ENCODE measurements at regions not wholly inside any gene's neighbourhood (a gene's known extent, or its start where the extent isn't known, plus 50 kb on each side); places are given as distances from the start of the nearest gene placed in this dataset.

DNA sequence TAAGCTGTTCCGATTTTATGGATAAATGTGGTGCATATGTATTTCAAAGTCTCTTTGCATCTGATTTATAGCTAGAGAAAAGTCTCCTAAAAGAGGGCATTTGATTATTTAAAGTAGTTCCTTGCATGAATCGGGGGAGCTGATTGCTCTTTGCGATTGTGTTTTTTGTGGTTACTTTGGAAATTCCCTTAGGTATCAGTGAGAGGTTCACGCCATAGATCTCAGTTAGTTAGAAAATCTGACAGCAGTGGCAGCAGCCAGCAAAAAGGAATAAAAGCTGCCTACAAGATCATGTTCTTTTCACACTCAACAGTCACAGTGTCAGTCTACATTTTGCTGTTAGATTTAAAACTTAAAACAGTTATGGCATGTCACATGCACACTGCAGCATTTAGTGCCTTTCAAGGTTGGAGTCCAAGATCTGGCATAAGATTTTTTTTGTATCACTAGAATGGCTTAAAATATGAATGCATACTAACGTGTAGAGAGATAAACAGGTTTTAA is 436.5 kb upstream of the PCDH20 start:
- H3K27ac ChIP-seq = no peak overlapping the region
- TF ChIP-seq, protein P1, sequence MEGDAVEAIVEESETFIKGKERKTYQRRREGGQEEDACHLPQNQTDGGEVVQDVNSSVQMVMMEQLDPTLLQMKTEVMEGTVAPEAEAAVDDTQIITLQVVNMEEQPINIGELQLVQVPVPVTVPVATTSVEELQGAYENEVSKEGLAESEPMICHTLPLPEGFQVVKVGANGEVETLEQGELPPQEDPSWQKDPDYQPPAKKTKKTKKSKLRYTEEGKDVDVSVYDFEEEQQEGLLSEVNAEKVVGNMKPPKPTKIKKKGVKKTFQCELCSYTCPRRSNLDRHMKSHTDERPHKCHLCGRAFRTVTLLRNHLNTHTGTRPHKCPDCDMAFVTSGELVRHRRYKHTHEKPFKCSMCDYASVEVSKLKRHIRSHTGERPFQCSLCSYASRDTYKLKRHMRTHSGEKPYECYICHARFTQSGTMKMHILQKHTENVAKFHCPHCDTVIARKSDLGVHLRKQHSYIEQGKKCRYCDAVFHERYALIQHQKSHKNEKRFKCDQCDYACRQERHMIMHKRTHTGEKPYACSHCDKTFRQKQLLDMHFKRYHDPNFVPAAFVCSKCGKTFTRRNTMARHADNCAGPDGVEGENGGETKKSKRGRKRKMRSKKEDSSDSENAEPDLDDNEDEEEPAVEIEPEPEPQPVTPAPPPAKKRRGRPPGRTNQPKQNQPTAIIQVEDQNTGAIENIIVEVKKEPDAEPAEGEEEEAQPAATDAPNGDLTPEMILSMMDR (conservative IDR thresholded peaks at IDR 0.05) = no peak

DNA sequence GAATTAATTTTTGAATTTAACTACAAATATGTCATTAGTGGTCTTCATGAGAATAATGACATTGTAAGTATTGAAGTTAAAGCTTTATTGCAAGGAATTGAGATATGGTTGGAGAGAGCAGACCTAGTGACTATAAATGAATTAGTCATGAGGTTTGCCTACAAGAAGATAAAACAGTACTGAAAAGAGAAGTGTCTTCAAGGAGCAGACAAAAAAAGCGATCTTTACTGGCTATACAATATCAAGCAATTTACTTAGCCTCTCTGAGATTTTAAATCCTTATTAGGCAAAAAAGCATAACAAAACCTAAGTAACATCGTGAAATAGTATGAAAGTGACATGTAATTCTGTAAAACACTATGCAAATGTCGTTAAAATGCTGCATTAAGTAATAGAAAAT is 435.1 kb upstream of the PCDH20 start:
- no peak overlapping the region for H3K27ac ChIP-seq
- TF ChIP-seq, protein P1 (conservative IDR thresholded peaks at IDR 0.05) = no peak

DNA sequence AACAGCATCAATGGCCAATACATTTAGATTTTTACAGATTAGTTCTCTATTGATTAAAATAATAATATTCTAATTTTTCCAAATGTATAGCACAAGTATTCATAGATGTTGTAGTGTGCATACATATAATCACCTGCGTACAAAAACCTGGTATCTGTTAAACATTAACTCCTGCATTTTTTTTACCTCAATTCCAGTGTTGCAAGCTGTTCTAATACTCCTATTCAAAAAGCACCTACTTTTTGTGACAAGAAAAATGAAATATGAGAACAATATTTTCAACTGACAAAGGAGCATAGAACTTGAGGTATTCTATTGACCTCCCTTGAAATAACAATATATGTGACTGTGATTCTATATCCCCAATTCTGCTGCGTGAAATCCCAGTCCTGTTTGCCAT is 422.9 kb upstream of the PCDH20 start:
- H3K27ac ChIP-seq = no peak overlapping the region
- TF ChIP-seq, protein P1 (conservative IDR thresholded peaks at IDR 0.05) = no peak

DNA sequence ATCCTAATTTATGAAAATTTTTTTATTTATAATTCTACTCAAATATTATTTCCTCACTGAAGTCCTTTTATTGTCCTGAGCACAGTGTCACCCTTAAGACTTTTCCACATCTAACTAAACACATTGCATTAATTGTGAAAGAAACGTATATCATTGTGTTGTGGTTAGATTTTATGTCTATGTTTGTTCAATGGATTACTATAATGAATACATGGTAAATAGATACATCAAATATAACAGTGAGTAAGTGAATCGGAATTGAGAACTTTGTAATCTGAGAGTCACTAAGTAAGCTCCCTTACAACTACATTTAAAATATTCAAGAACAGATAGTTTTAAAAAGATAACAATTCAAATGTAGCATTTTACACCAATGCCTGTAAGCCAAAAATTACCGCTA is 417.6 kb upstream of the PCDH20 start:
- TF ChIP-seq, protein P1 (conservative IDR thresholded peaks at IDR 0.05) = no peak

DNA sequence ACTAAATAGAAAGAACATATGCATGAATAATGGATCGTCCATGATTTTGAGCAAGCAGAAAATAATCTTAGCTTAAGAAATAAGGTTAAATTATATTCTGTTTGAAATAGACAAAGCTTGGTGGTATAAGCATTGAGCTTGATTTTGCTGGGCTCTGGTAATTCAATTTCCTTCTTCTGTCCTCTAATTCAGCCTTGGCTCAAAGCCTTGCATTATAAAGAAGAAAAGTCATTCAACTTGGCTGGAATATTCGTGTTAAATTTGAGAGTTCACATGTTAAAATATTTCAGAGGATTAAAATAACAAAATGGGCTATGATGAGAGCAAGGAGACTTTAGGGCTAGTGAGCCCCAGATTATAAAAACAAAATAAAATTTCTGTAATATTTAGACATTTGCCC is 415.4 kb upstream of the PCDH20 start:
- TF ChIP-seq, protein P1 (conservative IDR thresholded peaks at IDR 0.05) = no peak
- no peak overlapping the region for H3K27ac ChIP-seq

More for the DNA sequence above, 417.6 kb upstream of the PCDH20 start:
- no peak overlapping the region for H3K27ac ChIP-seq

DNA sequence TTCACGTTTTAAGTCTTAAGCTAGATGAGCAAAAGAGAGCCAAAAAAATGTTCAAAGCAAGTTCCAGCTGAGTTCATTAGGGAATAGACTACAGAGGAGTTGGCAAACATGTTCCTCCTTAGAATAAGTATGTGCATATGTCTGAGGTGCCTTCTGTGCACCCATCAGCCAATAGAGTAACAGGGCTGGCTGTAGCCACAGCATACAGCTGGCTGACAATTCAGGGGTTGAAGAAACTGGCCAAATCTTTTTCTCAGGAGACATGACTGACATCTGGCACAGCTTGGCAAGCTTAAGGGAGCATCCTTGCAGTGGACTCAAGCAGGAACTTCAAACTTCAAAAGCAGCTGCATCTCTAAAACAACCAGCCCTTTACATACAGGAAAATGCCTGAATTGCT is 414.8 kb upstream of the PCDH20 start:
- H3K27ac ChIP-seq = no peak overlapping the region
- TF ChIP-seq, protein P1 (conservative IDR thresholded peaks at IDR 0.05) = no peak

DNA sequence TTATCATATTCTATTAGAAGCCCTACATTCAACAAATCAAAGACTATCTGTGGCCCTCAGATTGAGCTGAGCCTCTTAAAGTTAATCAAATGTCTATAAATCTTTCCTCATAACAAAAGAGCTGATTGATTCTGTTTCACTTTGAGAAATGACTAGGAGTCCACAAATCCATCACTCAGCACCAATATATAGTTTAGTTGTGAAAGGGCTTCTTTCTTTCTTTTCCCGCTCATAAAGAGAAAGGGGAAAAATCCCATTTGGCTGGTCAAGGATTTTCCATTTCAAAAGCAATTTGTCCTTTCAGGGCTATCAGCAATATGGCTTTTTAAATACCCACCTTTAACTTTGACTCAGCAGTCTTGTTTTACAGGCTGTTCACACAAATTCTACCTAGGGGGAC is 408.5 kb upstream of the PCDH20 start:
- TF ChIP-seq, protein P1 (conservative IDR thresholded peaks at IDR 0.05) = no peak
- H3K27ac ChIP-seq = no peak overlapping the region
